GM10266 (cell line): ENCODE measurements at regions not wholly inside any gene's neighbourhood (a gene's known extent, or its start where the extent isn't known, plus 50 kb on each side); places are given as distances from the start of the nearest gene placed in this dataset.

Experiments
- DNase-seq: peaks from one replicate; pipeline ENCODE4 v3.0.0; 2012; ENCODE audit errors: extremely low spot score
- TF ChIP-seq, protein P1 (sequence below): IDR thresholded peaks from 2 replicates; pipeline ENCODE4 v1.5.1; 2012; ENCODE audit warnings: mild to moderate bottlenecking, low read depth; ENCODE audit not compliant: control insufficient read depth, insufficient read depth; ENCODE audit errors: missing control alignments

DNA sequence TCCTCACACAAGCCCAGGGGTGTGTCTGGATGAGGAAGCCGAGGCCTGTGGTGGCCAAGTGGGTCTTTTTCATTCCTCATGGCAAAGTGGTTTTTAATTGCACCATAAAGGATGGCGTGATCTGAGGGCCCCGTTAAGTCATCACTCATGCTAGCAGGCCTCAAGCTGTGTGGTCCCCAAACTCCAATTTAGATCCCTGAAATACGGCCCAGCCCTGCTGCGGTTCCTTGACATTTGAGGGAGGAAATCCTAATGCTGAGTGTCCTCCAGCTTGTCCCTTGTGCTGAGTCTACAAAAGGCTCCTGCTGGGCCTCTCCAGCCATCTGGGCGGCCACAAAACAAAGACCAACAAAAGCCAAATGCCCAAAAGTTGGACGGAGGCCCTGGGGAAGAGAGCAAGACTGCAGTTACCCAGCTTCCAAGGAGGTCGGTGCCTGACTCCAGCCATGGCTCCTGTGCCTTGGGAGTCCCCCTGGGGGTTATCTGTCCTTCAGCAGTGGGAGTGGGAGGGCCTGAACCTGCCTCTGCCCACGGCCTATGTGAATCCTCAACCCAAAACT is 162.3 kb upstream of the PDE10A start:
- DNase-seq: no peak
- TF ChIP-seq, protein P1, sequence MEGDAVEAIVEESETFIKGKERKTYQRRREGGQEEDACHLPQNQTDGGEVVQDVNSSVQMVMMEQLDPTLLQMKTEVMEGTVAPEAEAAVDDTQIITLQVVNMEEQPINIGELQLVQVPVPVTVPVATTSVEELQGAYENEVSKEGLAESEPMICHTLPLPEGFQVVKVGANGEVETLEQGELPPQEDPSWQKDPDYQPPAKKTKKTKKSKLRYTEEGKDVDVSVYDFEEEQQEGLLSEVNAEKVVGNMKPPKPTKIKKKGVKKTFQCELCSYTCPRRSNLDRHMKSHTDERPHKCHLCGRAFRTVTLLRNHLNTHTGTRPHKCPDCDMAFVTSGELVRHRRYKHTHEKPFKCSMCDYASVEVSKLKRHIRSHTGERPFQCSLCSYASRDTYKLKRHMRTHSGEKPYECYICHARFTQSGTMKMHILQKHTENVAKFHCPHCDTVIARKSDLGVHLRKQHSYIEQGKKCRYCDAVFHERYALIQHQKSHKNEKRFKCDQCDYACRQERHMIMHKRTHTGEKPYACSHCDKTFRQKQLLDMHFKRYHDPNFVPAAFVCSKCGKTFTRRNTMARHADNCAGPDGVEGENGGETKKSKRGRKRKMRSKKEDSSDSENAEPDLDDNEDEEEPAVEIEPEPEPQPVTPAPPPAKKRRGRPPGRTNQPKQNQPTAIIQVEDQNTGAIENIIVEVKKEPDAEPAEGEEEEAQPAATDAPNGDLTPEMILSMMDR: no peak

DNA sequence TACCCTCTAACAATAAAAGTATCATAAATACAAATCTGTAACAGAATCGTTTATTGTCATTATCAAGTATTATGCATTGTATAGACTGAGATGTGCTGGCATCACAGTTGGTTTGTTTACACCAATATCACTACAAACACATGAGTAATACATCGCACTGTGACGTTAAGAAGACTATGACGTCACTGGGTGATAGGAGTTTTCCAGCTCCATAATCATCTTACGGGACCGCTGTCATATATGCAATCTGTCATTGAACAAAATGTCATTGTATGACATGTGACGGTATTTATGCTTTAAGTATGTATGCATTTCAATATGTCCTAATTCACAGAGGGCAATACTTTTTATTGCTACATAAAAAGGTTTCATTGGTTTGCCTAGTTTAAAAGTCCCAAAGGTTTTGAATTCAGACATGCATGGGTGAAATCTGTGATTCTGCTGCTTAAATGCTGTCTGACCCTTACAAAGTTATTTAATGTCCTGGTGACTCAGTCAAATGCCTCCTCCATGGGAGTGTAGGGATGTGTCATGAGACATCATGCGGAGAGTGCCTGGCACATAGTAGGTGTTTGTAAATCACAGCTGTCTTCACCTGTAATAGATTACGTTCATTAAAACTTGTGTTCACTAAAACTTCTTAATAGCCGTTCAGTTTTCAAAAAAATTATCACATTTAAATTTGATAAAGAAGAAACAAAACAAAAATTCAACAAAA is 160.7 kb upstream of the PDE10A start:
- no peak for DNase-seq
- TF ChIP-seq, protein P1: no peak

DNA sequence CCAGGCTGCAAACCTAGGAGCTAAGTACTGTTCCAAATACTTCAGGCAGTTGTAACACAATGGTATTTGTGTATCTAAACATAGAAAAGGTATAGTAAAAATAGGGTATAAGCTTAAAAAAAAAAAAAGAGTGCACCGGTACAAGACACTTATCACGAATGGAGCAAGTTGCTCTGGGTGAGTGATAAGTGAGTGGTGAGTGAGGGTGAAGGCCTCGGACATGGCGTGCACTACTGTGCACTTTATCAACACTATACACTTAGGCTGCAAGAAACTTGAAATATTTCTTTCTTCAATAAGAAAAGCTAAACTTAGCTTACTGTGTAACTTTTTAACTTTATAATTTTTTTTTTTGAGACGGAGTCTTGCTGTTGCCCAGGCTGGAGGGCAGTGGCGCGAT is 159.5 kb upstream of the PDE10A start:
- TF ChIP-seq, protein P1: no peak
- DNase-seq: no peak

DNA sequence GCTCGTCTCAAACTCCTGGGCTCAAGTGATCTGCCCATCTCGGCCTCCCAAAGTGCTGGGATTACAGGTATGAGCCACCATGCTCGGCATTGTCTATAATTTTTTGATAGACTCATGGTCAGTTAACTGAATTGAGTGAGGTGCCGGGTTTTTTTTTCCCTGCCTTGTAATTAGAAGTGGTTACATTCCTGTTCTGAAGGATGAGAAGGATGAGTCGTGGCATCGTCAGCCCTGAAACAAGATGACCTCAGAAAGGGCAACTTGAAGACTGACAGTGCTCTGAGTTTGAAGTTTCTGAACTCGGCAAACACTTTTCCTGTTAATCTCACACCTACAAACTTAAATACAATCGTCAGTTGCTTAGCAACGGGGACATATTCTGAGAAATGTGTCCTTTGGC is 158.7 kb upstream of the PDE10A start:
- no peak for DNase-seq
- TF ChIP-seq, protein P1: no peak

DNA sequence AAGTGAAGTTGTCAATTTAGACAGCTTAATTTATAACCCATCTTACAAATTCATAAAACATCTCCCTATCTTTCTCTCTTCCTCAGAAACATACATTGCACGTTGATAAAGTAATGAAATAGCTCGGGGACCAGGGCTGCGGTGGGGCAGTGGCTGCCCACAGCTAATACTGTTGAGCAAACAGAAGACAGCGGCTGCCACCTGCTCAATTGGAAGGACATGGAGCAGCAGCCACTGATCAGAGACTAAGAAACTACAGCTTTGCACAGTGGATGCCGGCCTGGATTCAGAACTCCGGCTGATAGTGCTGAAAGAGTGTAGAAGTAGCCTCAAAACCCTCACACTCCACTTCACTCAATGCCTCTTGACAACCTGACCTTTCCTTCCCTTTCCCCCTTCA is 157.9 kb upstream of the PDE10A start:
- TF ChIP-seq, protein P1: no peak
- DNase-seq: no peak

DNA sequence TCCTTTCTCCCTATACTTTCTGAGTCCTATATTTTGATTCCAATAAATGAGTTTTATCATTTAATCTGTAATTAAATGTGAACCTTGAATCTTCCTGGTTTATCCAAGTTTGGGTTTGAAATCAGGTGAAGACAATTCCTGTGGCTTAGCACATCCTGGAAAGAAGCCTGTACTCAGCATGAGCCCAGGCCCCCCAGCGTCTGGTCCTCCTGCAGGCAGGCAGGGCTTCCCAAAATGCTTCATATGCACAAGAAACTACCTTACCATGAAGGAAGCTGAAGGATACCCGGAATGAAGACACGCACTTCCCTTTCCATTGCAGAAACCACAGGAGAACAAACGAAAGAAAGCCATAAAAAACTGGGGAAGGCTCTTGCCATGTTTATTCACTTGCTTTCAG is 157.4 kb upstream of the PDE10A start:
- TF ChIP-seq, protein P1: no peak
- no peak for DNase-seq

DNA sequence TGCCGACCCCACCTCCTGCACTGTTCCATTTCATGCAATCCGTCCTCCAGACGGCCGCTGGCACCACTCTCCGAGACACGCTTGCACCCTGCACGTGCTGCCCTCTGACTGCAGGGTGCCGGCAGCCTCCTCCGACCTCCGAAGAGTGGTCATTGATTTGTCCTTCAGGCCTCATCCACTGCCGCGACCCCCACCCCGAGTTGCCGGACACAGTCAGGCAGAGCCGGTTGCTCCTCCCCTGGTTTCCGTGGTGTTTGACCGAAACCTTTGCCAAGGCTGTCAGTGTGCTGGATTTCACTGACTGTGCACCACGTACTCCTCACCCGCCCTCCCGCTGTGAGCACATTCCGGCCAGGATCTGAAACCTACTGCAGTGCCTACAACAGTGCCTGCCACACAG is 156.4 kb upstream of the PDE10A start:
- TF ChIP-seq, protein P1: no peak
- DNase-seq: no peak
